Brain microvascular endothelial cell (primary cell): ENCODE measurements at regions not wholly inside any gene's neighbourhood (a gene's known extent, or its start where the extent isn't known, plus 50 kb on each side); places are given as distances from the start of the nearest gene placed in this dataset.

ENCODE experiments used
- DNase-seq: peaks from one replicate; pipeline ENCODE4 v3.0.0-alpha.2; 2020
- H3K27ac ChIP-seq: fragments of 250-450 bp; sonication (Bioruptor Pico); 2 replicates; pipeline ENCODE4 v1.5.1; 2020; ENCODE audit warnings: mild to moderate bottlenecking, moderate library complexity
- H3K27me3 ChIP-seq: fragments of 250-450 bp; sonication (Bioruptor Pico); replicated peaks from 2 replicates; pipeline ENCODE4 v1.5.1; 2020; ENCODE audit warnings: mild to moderate bottlenecking
- H3K36me3 ChIP-seq: fragments of 250-450 bp; sonication (Bioruptor Pico); replicated peaks from 2 replicates; pipeline ENCODE4 v1.5.1; 2020; ENCODE audit warnings: mild to moderate bottlenecking
- H3K4me3 ChIP-seq: 2 replicates; pipeline ENCODE4 v1.5.1; 2011; ENCODE audit warnings: low read depth, mild to moderate bottlenecking, control low read depth, low read length, moderate library complexity
- CTCF ChIP-seq: IDR thresholded peaks from 2 replicates; pipeline ENCODE4 v1.5.1; 2011; ENCODE audit warnings: low read depth, mild to moderate bottlenecking, moderate library complexity, low read length, control low read depth, inconsistent platforms; ENCODE audit errors: missing control alignments
- in situ Hi-C: cut with HindIII; loops from 2 replicates; pipeline ENCODE4 v1.10.0; 2017; ENCODE audit warnings: low sequenced_read_pairs, low pct_ligation_motif_present

GRCh38 chr21:43311301-43311817, 115.6 kb downstream of the SIK1 start:
- no peaks in the 10 kb centered on the region for H3K36me3 ChIP-seq
- DNase-seq: no peak
- TF ChIP-seq CTCF: no peak
- no peaks in the 10 kb centered on the region for H3K27me3 ChIP-seq
- H3K27ac ChIP-seq: no peak overlapping the region
- no peak overlapping the region for H3K4me3 ChIP-seq
- in situ Hi-C loops: no loop called here

DNA sequence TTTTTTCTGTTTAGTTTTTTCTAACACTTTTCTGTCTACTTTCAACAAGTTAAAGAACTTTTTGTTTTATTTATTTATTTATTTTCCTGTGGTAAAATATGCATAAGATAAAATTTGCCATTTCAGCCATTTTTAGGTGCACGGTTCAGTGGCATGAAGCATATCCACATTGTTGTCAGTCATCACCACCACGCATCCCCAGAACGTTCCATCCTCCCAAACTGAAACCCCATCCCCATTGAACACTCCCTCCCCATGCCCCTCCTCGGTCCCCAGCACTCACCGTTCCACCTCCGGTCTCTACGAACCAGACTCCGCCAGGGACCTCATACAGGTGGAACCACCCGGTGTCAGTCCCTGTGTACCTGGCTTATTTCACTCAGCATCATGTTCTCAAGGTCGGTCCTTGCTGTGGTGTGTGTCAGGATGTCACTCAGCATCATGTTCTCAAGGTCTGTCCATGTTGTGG, 118.1 kb downstream of the SIK1 start:
- H3K27ac ChIP-seq: no peak overlapping the region
- in situ Hi-C loops: no loop called here
- H3K36me3 ChIP-seq: no peaks in the 10 kb centered on the region
- H3K27me3 ChIP-seq: no peaks in the 10 kb centered on the region
- no peak for DNase-seq
- TF ChIP-seq CTCF: no peak
- no peak overlapping the region for H3K4me3 ChIP-seq

DNA sequence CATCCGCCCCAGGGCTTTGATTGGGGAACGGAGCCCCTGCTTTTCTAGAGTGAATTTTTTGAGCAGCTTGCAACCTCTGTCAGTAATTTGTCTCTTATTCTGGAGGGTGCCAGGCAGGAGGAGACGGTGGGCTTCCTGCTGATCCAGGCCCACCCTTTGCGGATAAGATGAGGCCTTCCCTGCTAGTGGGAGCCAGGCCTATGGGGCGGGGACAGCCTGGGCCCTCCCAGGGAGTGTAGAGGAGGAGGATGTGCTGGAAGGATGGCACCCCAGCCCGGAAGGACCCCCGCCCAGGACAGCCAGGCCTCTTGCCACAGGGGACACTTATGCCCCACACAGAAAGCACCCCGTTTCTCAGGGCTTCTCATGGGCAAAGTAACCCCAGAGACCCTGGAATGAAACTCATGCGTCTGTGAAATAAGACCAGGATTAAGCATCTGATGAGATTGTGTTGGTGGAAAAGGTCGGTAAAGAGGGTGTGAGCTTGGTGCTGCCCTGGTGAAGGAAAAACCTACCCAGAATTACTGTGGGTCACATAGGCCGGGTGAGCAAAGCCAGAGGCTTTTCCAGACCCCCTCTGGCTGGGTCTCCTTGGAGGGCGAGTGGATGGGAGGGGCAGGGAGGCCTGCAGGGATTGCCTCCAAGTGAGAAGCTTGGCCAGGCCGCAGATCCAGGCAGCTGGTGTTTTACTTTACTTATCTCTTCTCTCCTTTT, 118.7 kb downstream of the SIK1 start:
- Histone ChIP-seq H3K27me3 (no peaks in the 10 kb centered on the region), H3K4me3 (no peak overlapping the region), H3K27ac (no peak overlapping the region), H3K36me3 (no peaks in the 10 kb centered on the region)
- no peak for DNase-seq
- TF ChIP-seq CTCF: no peak
- in situ Hi-C loops: no loop called here

GRCh38 chr21:43307677-43308070, 119.3 kb downstream of the SIK1 start:
- H3K4me3 ChIP-seq: no peak overlapping the region
- H3K27ac ChIP-seq: no peak overlapping the region
- in situ Hi-C loops: no loop called here

GRCh38 chr21:43306911-43307676, 119.8 kb downstream of the SIK1 start:
- Histone ChIP-seq H3K36me3 (no peaks in the 10 kb centered on the region), H3K27ac (no peak overlapping the region), H3K4me3 (no peak overlapping the region), H3K27me3 (no peaks in the 10 kb centered on the region)
- in situ Hi-C loops: no loop called here
- TF ChIP-seq CTCF: no peak
- DNase-seq: peak; percentile 23

More at GRCh38 chr21:43307677-43308070, 119.3 kb downstream of the SIK1 start:
- no peak for DNase-seq
- no peaks in the 10 kb centered on the region for H3K27me3 ChIP-seq
- no peak for TF ChIP-seq CTCF
- no peaks in the 10 kb centered on the region for H3K36me3 ChIP-seq
